ENCODE measurements at regions not wholly inside any gene's neighbourhood (a gene's known extent, or its start where the extent isn't known, plus 50 kb on each side); places are given as distances from the start of the nearest gene placed in this dataset.

DNA sequence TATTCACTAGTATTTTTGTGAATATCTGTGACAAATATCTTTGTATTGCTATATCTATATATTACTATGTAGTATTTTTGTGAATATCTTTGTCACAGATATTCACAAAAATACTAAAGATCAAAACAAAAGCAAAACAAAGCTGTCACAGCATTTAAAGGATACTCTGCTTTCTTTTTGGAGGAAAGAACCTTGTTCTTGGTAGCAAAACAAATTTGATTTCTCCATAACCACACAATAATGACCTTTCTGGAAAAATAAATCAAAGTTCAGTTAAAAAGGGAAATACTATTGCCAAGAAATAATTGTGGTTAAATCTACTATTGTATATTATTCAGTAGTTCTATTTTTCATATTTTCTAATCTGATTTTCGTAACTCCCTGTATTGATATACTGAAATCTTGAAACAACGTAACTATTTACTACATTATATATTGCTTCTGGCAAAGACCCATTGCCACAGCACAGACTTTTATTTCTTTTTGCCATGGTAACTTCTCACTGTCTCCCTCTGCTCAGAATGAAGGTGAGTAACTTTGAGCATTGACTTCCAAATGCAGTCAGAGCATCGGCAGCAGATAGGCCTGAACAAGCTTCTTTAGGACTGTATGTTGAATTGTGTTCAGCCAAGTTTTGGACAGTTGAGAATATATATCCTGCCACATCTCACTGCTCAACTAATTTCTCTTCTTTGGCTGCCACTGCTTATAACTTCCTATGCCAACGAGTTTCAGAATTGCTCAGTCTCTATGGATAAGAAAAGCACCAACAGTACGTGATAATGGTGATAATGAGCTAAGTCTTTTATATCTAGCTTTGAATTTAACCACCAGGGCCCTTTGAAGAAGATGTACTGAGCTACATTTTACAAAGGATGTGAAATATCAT is 1097.2 kb upstream of the GJE1 start:
- intact Hi-C loops (cut with DNase I) = no loop called here
- H3K4me3 ChIP-seq = no peak overlapping the region
- no peak for DNase-seq
- WGBS, 4 donors = 58 to 71% (median 62%) methylated on average over 5 of the region's 5 CpGs
- no peaks in the 10 kb centered on the region for H3K27me3 ChIP-seq
- TF ChIP-seq POLR2A (IDR thresholded peaks at IDR 0.05) = no peak
- TF ChIP-seq, protein P1, sequence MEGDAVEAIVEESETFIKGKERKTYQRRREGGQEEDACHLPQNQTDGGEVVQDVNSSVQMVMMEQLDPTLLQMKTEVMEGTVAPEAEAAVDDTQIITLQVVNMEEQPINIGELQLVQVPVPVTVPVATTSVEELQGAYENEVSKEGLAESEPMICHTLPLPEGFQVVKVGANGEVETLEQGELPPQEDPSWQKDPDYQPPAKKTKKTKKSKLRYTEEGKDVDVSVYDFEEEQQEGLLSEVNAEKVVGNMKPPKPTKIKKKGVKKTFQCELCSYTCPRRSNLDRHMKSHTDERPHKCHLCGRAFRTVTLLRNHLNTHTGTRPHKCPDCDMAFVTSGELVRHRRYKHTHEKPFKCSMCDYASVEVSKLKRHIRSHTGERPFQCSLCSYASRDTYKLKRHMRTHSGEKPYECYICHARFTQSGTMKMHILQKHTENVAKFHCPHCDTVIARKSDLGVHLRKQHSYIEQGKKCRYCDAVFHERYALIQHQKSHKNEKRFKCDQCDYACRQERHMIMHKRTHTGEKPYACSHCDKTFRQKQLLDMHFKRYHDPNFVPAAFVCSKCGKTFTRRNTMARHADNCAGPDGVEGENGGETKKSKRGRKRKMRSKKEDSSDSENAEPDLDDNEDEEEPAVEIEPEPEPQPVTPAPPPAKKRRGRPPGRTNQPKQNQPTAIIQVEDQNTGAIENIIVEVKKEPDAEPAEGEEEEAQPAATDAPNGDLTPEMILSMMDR (IDR thresholded peaks at IDR 0.05) = no peak
- H3K36me3 ChIP-seq (replicated peaks in 1 of 2) = no peaks in the 10 kb centered on the region
- H3K27ac ChIP-seq = no peak overlapping the region
- no peaks in the 10 kb centered on the region for H3K9me3 ChIP-seq (replicated peaks in 1 of 3)
- no peaks in the 10 kb centered on the region for H3K4me1 ChIP-seq (replicated peaks in 1 of 2)

DNA sequence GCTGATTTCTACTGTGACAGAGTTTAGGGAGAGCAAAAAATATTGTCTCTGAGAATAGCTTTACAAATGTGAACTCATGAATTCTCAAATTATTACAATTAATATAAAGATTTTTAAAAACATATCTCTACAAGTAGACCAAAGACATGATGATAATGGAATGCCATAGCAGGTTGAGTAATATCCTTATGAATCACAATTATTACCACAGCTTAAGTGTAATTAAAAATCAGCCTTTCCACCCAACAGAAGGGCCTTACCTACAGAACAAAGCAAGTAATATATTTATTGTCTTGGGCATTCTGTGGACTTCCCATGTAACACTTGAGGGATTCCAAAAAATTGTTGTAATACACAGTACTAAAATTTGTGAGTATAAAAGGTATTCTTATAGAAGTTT is 1099.6 kb upstream of the GJE1 start:
- H3K4me3 ChIP-seq = no peak overlapping the region
- H3K9me3 ChIP-seq (replicated peaks in 1 of 3) = no peaks in the 10 kb centered on the region
- intact Hi-C loops (cut with DNase I) = no loop called here
- TF ChIP-seq POLR2A (IDR thresholded peaks at IDR 0.05) = no peak
- TF ChIP-seq, protein P1 (IDR thresholded peaks at IDR 0.05) = no peak
- H3K36me3 ChIP-seq (replicated peaks in 1 of 2) = no peaks in the 10 kb centered on the region
- DNase-seq = no peak
- H3K4me1 ChIP-seq (replicated peaks in 1 of 2) = no peaks in the 10 kb centered on the region
- no peaks in the 10 kb centered on the region for H3K27me3 ChIP-seq
- no peak overlapping the region for H3K27ac ChIP-seq

DNA sequence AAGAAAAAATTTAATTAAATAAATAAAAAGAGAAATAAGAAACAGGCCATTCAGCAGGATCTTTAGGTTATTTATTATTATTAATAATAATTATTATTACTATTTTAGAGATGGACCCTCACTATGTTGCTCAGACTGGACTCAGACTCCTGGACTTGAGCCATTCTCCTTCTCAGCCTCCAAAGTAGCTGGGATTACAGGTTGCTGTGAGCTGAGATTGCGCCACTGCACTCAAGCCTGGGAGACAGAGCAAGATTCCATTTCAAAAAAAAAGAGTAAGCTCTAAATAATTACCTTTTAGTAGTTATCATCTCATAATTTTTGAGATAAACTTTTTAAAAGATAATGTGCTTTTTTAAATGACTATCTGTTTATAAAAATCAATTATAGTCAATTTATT is 1102.8 kb upstream of the GJE1 start:
- WGBS, 4 donors = 84 to 100% (median 93%) methylated on average over 1 of the region's 1 CpG
- no peak for DNase-seq
- H3K36me3 ChIP-seq (replicated peaks in 1 of 2) = no peaks in the 10 kb centered on the region
- no peak overlapping the region for H3K4me3 ChIP-seq
- no peak overlapping the region for H3K27ac ChIP-seq
- TF ChIP-seq, protein P1 (IDR thresholded peaks at IDR 0.05) = no peak
- no peaks in the 10 kb centered on the region for H3K27me3 ChIP-seq
- H3K9me3 ChIP-seq (replicated peaks in 1 of 3) = no peaks in the 10 kb centered on the region
- intact Hi-C loops (cut with DNase I) = no loop called here
- H3K4me1 ChIP-seq (replicated peaks in 1 of 2) = no peaks in the 10 kb centered on the region

DNA sequence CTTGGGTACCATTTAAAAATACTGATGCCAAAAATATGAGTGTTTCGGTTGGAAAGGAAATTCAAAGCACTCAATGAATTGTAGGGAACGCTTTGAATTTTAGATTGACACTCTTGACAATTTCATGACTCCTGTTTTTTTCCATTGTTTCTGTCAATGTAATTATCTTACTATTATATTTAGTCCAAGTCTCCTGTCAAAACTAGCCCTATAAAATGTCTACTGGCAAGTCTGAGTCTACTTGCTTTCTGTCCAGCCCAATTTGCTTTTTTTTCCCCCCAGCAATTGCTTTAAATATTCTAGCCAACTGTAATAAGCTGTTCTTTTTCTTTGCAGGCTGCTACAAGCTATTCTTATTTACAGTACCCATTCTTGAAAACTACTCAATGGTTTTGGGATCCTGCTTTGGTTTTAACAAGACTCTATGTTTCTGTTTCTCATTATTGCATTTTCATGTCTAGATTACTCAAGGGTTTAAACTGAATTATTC is 1103.9 kb upstream of the GJE1 start:
- Histone ChIP-seq H3K36me3 (replicated peaks in 1 of 2) (no peaks in the 10 kb centered on the region), H3K4me1 (replicated peaks in 1 of 2) (no peaks in the 10 kb centered on the region), H3K9me3 (replicated peaks in 1 of 3) (no peaks in the 10 kb centered on the region), H3K4me3 (no peak overlapping the region), H3K27ac (no peak overlapping the region), H3K27me3 (no peaks in the 10 kb centered on the region)
- no peak for DNase-seq
- TF ChIP-seq POLR2A (IDR thresholded peaks at IDR 0.05) = no peak
- TF ChIP-seq, protein P1 (IDR thresholded peaks at IDR 0.05) = no peak
- WGBS, 4 donors = 42 to 67% (median 52%) methylated on average over 2 of the region's 2 CpGs
- intact Hi-C loops (cut with DNase I) = no loop called here
